ENCODE measurements at regions not wholly inside any gene's neighbourhood (a gene's known extent, or its start where the extent isn't known, plus 50 kb on each side); places are given as distances from the start of the nearest gene placed in this dataset.

DNA sequence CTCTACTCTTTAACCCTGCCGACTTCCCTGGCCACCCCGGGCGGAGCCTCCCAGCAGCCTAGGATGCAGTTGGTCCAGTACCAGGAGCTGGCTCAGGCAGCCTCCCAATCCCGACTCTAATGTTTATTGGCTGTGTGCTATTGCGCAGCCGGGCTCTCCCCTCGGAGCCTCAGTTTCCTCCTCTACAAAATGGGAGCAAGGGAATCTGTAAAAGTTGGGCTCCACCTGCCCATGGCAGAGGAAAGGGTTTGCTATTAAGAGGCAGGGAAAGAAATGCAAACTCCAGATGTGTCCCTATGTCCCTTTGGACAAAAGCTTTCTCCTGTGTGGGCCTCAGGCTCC lies 140.8 kb upstream of the PJA1 start:
- Histone ChIP-seq H3K27me3 (ENCODE audit: insufficient read depth, low read depth) (no peaks in the 10 kb centered on the region), H3K9ac (no peak overlapping the region), H4K20me1 (ENCODE audit: insufficient read depth) (no peaks in the 10 kb centered on the region), H3K4me3 (IDR thresholded peaks at IDR 0.05; ENCODE audit: insufficient read depth, low read depth, low read length) (no peak overlapping the region), H3K27ac (no peak overlapping the region), H3K4me1 (ENCODE audit: low read depth, poor library complexity, severe bottlenecking) (no peaks in the 10 kb centered on the region), H3K4me2 (no peak overlapping the region), H3K79me2 (ENCODE audit: insufficient read depth, low read depth) (no peaks in the 10 kb centered on the region), H3K36me3 (ENCODE audit: insufficient read depth) (no peaks in the 10 kb centered on the region), H2AFZ (ENCODE audit: low read depth) (no peak overlapping the region)
- TF ChIP-seq, protein P1, sequence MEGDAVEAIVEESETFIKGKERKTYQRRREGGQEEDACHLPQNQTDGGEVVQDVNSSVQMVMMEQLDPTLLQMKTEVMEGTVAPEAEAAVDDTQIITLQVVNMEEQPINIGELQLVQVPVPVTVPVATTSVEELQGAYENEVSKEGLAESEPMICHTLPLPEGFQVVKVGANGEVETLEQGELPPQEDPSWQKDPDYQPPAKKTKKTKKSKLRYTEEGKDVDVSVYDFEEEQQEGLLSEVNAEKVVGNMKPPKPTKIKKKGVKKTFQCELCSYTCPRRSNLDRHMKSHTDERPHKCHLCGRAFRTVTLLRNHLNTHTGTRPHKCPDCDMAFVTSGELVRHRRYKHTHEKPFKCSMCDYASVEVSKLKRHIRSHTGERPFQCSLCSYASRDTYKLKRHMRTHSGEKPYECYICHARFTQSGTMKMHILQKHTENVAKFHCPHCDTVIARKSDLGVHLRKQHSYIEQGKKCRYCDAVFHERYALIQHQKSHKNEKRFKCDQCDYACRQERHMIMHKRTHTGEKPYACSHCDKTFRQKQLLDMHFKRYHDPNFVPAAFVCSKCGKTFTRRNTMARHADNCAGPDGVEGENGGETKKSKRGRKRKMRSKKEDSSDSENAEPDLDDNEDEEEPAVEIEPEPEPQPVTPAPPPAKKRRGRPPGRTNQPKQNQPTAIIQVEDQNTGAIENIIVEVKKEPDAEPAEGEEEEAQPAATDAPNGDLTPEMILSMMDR (conservative IDR thresholded peaks at IDR 0.05; ENCODE audit: low read depth, low read length): no peak

GRCh38 chrX:69305333-69306062 lies 140.2 kb upstream of the PJA1 start:
- Histone ChIP-seq H3K79me2 (ENCODE audit: insufficient read depth, low read depth) (no peaks in the 10 kb centered on the region), H2AFZ (ENCODE audit: low read depth) (no peak overlapping the region), H3K4me3 (IDR thresholded peaks at IDR 0.05; ENCODE audit: insufficient read depth, low read depth, low read length) (no peak overlapping the region), H3K4me2 (no peak overlapping the region), H3K9ac (no peak overlapping the region), H3K36me3 (ENCODE audit: insufficient read depth) (no peaks in the 10 kb centered on the region), H4K20me1 (ENCODE audit: insufficient read depth) (no peaks in the 10 kb centered on the region), H3K27me3 (ENCODE audit: insufficient read depth, low read depth) (no peaks in the 10 kb centered on the region), H3K27ac (no peak overlapping the region), H3K4me1 (ENCODE audit: low read depth, poor library complexity, severe bottlenecking) (no peaks in the 10 kb centered on the region)
- TF ChIP-seq, protein P1 (conservative IDR thresholded peaks at IDR 0.05; ENCODE audit: low read depth, low read length): no peak

DNA sequence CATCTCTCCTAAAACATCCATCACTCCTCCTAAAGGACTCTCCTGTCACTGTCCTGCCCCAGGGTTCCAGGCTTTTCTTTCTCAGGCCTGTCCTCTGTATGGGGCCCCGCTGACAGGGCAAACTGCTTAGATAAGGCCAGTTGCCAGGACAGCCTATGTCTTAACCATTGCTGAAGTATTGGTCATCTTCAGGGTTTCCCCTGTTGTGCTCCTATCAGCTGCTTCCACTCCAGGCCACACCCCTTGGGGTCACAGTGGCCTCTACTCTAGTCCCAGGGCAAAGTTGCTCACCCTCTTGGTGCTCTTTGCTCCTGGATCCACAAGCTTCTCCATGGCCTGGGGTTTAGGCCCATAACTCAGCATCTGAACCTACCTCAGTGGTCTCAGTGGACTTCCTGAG lies 138.0 kb upstream of the PJA1 start:
- H3K4me3 ChIP-seq (IDR thresholded peaks at IDR 0.05; ENCODE audit: insufficient read depth, low read depth, low read length): no peak overlapping the region
- TF ChIP-seq, protein P1 (conservative IDR thresholded peaks at IDR 0.05; ENCODE audit: low read depth, low read length): no peak
- no peaks in the 10 kb centered on the region for H3K27me3 ChIP-seq (ENCODE audit: insufficient read depth, low read depth)
- no peaks in the 10 kb centered on the region for H3K4me1 ChIP-seq (ENCODE audit: low read depth, poor library complexity, severe bottlenecking)
- no peak overlapping the region for H3K9ac ChIP-seq
- H3K4me2 ChIP-seq: no peak overlapping the region
- no peaks in the 10 kb centered on the region for H3K36me3 ChIP-seq (ENCODE audit: insufficient read depth)
- no peak overlapping the region for H2AFZ ChIP-seq (ENCODE audit: low read depth)
- H3K79me2 ChIP-seq (ENCODE audit: insufficient read depth, low read depth): no peaks in the 10 kb centered on the region
- no peaks in the 10 kb centered on the region for H4K20me1 ChIP-seq (ENCODE audit: insufficient read depth)
- H3K27ac ChIP-seq: no peak overlapping the region

DNA sequence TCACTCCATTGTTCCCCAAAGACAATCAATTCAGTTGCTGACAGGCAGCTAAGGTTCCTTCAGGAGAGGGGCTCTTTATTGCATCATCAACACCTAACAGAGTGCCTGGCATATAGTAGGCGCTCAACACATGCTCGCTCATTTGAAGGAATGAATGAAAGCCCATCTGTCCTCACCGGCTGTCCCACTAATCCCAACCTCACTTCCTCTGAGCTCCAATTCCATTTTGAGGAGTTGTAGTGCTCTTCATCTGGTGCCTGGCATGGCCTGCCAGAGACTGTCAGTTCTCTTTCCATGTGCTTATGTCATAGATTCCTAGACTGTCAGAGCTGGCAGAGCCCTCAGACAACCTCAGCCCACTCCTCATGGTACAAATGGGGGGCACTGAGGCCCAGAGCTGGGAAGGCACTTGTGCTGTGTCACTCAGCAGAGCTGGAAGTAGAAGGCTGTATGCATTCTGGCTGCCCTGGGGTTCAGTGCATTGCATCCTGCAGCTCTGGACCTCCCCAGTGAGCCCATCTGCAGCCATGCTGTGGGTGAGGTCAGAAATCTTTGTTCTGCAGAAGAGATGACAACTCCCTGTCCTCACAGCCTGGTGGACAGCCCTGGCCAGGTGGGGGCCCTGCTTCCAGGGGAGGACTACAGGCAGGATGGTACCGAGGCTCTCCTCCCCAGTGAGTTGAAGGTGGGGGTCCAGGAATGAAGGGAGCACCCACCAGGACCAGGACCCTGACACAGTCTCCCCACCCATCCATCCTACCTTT lies 134.9 kb upstream of the PJA1 start:
- no peak overlapping the region for H3K4me3 ChIP-seq (IDR thresholded peaks at IDR 0.05; ENCODE audit: insufficient read depth, low read depth, low read length)
- no peaks in the 10 kb centered on the region for H3K27me3 ChIP-seq (ENCODE audit: insufficient read depth, low read depth)
- H3K36me3 ChIP-seq (ENCODE audit: insufficient read depth): no peaks in the 10 kb centered on the region

More for the DNA sequence above, 134.9 kb upstream of the PJA1 start:
- Histone ChIP-seq H3K4me2 (no peak overlapping the region), H3K9ac (no peak overlapping the region), H3K4me1 (ENCODE audit: low read depth, poor library complexity, severe bottlenecking) (no peaks in the 10 kb centered on the region), H4K20me1 (ENCODE audit: insufficient read depth) (no peaks in the 10 kb centered on the region), H2AFZ (ENCODE audit: low read depth) (no peak overlapping the region), H3K79me2 (ENCODE audit: insufficient read depth, low read depth) (no peaks in the 10 kb centered on the region), H3K27ac (no peak overlapping the region)
- TF ChIP-seq, protein P1 (conservative IDR thresholded peaks at IDR 0.05; ENCODE audit: low read depth, low read length): no peak
